ENCODE measurements at regions not wholly inside any gene's neighbourhood (a gene's known extent, or its start where the extent isn't known, plus 50 kb on each side); places are given as distances from the start of the nearest gene placed in this dataset.

DNA sequence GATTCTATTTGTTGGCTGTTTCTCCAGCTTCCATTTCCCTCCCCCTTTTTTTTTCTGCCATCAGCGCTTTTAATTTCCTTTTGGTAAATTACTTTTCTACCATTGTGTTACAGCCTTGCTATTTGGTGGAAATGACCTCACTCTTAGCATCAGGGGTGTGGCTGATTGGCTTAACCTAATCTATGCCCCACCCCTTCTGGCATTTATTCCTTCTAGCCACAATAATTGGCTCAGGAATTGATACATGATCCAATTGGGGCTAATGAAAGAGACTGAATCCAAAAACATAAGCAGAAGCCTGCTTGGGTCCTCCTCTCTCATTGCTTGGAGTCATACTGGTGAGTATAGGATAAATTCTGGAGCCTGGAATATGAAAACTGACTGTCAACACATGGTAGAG, 402.4 kb upstream of the LRRC4C start:
- no peak for TF ChIP-seq EZH2 (IDR thresholded peaks at IDR 0.05; ENCODE audit: low read length, missing control alignments)
- TF ChIP-seq CTCF (conservative IDR thresholded peaks at IDR 0.05 in 1 of 2, IDR thresholded peaks at IDR 0.05 in 1 of 2; ENCODE audit: low read depth in 1 of 2, low read length in 2 of 2), result no peak
- H2AFZ ChIP-seq (ENCODE audit: low read length), result no peak overlapping the region
- no peak overlapping the region for H3K4me2 ChIP-seq (ENCODE audit: extremely low read depth, insufficient read depth, low read length)
- H3K79me2 ChIP-seq (ENCODE audit: control insufficient read depth, insufficient read depth, low read length), result no peaks in the 10 kb centered on the region
- no peaks in the 10 kb centered on the region for H3K36me3 ChIP-seq (ENCODE audit: control insufficient read depth, insufficient read depth, low read length)
- no peak overlapping the region for H3K4me3 ChIP-seq (replicated peaks in 1 of 4; ENCODE audit: control extremely low read depth in 1 of 4, insufficient read depth in 1 of 4, low read depth in 3 of 4, low read length in 4 of 4)
- no peaks in the 10 kb centered on the region for H3K4me1 ChIP-seq (ENCODE audit: control insufficient read depth, extremely low read depth, insufficient read depth, low read length)
- H3K9me3 ChIP-seq (ENCODE audit: control insufficient read depth, insufficient read depth, low read depth, low read length), result no peaks in the 10 kb centered on the region
- H4K20me1 ChIP-seq (ENCODE audit: control insufficient read depth, extremely low read depth, insufficient read depth, low read length), result no peaks in the 10 kb centered on the region
- H3K27me3 ChIP-seq (ENCODE audit: control insufficient read depth, insufficient read depth, low read length), result no peaks in the 10 kb centered on the region
- H3K9ac ChIP-seq (ENCODE audit: insufficient read depth, low read length), result no peak overlapping the region
- no peak for DNase-seq (ENCODE audit: low read depth in 2 of 2)
- no peak overlapping the region for H3K27ac ChIP-seq (ENCODE audit: insufficient read depth, low read length)

GRCh38 chr11:41866525-41866924, 407.1 kb upstream of the LRRC4C start:
- Histone ChIP-seq H3K9me3 (ENCODE audit: control insufficient read depth, insufficient read depth, low read depth, low read length) (no peaks in the 10 kb centered on the region), H3K9ac (ENCODE audit: insufficient read depth, low read length) (no peak overlapping the region), H4K20me1 (ENCODE audit: control insufficient read depth, extremely low read depth, insufficient read depth, low read length) (no peaks in the 10 kb centered on the region), H2AFZ (ENCODE audit: low read length) (no peak overlapping the region), H3K27ac (ENCODE audit: insufficient read depth, low read length) (no peak overlapping the region), H3K4me3 (replicated peaks in 1 of 4; ENCODE audit: control extremely low read depth in 1 of 4, insufficient read depth in 1 of 4, low read depth in 3 of 4, low read length in 4 of 4) (no peak overlapping the region), H3K4me1 (ENCODE audit: control insufficient read depth, extremely low read depth, insufficient read depth, low read length) (no peaks in the 10 kb centered on the region), H3K4me2 (ENCODE audit: extremely low read depth, insufficient read depth, low read length) (no peak overlapping the region), H3K79me2 (ENCODE audit: control insufficient read depth, insufficient read depth, low read length) (no peaks in the 10 kb centered on the region), H3K27me3 (ENCODE audit: control insufficient read depth, insufficient read depth, low read length) (no peaks in the 10 kb centered on the region), H3K36me3 (ENCODE audit: control insufficient read depth, insufficient read depth, low read length) (no peaks in the 10 kb centered on the region)
- no peak for TF ChIP-seq EZH2 (IDR thresholded peaks at IDR 0.05; ENCODE audit: low read length, missing control alignments)
- no peak for TF ChIP-seq CTCF (conservative IDR thresholded peaks at IDR 0.05 in 1 of 2, IDR thresholded peaks at IDR 0.05 in 1 of 2; ENCODE audit: low read depth in 1 of 2, low read length in 2 of 2)
- no peak for DNase-seq (ENCODE audit: low read depth in 2 of 2)

GRCh38 chr11:41868606-41869005, 409.2 kb upstream of the LRRC4C start:
- H4K20me1 ChIP-seq (ENCODE audit: control insufficient read depth, extremely low read depth, insufficient read depth, low read length), result no peaks in the 10 kb centered on the region
- no peaks in the 10 kb centered on the region for H3K36me3 ChIP-seq (ENCODE audit: control insufficient read depth, insufficient read depth, low read length)
- no peak overlapping the region for H3K4me3 ChIP-seq (replicated peaks in 1 of 4; ENCODE audit: control extremely low read depth in 1 of 4, insufficient read depth in 1 of 4, low read depth in 3 of 4, low read length in 4 of 4)
- no peaks in the 10 kb centered on the region for H3K27me3 ChIP-seq (ENCODE audit: control insufficient read depth, insufficient read depth, low read length)
- H3K9ac ChIP-seq (ENCODE audit: insufficient read depth, low read length), result no peak overlapping the region
- H3K4me2 ChIP-seq (ENCODE audit: extremely low read depth, insufficient read depth, low read length), result no peak overlapping the region
- no peaks in the 10 kb centered on the region for H3K79me2 ChIP-seq (ENCODE audit: control insufficient read depth, insufficient read depth, low read length)
- H3K27ac ChIP-seq (ENCODE audit: insufficient read depth, low read length), result no peak overlapping the region
- H2AFZ ChIP-seq (ENCODE audit: low read length), result no peak overlapping the region
- H3K9me3 ChIP-seq (ENCODE audit: control insufficient read depth, insufficient read depth, low read depth, low read length), result no peaks in the 10 kb centered on the region
- no peak for DNase-seq (ENCODE audit: low read depth in 2 of 2)
- H3K4me1 ChIP-seq (ENCODE audit: control insufficient read depth, extremely low read depth, insufficient read depth, low read length), result no peaks in the 10 kb centered on the region
- no peak for TF ChIP-seq CTCF (conservative IDR thresholded peaks at IDR 0.05 in 1 of 2, IDR thresholded peaks at IDR 0.05 in 1 of 2; ENCODE audit: low read depth in 1 of 2, low read length in 2 of 2)
